Chondrocyte (in vitro differentiated cells): ENCODE measurements at regions not wholly inside any gene's neighbourhood (a gene's known extent, or its start where the extent isn't known, plus 50 kb on each side); places are given as distances from the start of the nearest gene placed in this dataset.

Source experiments
- DNase-seq: peaks from one replicate; pipeline ENCODE4 v3.0.0; 2021; ENCODE audit warnings: mixed read lengths, low spot score
- H3K27ac Mint-ChIP-seq: one replicate; pipeline ENCODE4 v1.8.0; 2021; ENCODE audit warnings: mild to moderate bottlenecking, moderate library complexity, mixed read lengths; ENCODE audit not compliant: unreplicated experiment
- H3K27me3 Mint-ChIP-seq: 2 replicates; pipeline ENCODE4 v1.8.0; 2021; ENCODE audit warnings: low read depth, mixed read lengths
- H3K36me3 Mint-ChIP-seq: 2 replicates; pipeline ENCODE4 v1.8.0; 2021; ENCODE audit warnings: low read depth, mixed read lengths
- H3K4me1 Mint-ChIP-seq: 2 replicates; pipeline ENCODE4 v1.8.0; 2021; ENCODE audit warnings: low read depth, mild to moderate bottlenecking, mixed read lengths
- H3K4me3 Mint-ChIP-seq: one replicate; pipeline ENCODE4 v1.8.0; 2021; ENCODE audit warnings: mild to moderate bottlenecking, moderate library complexity, mixed read lengths; ENCODE audit not compliant: unreplicated experiment
- H3K9me3 Mint-ChIP-seq: 2 replicates; pipeline ENCODE4 v1.8.0; 2021; ENCODE audit warnings: low read depth, mixed read lengths
- TF ChIP-seq, protein P1 (sequence below): fragments of 200-600 bp; sonication (generic); IDR thresholded peaks from 2 replicates; pipeline ENCODE4 v1.5.0; 2021; ENCODE audit warnings: antibody characterized with exemption, mild to moderate bottlenecking, moderate library complexity

DNA sequence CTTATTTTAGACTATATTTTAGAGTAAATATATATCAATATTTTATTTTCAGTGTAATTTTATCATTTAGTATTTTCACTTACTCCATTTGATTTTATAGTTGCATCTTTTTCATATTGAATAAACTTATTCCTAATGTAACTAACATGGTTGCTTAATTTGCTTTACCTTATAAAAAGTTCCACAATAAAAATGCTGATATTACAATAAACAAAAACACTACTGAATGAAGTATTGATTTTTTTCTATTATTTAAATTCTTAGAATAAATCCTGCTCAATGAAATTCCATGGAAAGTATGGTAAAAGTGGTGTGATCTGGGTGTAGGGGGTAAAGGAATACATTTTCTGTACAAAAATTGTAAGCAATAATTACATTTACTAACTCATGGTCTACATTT, 2074.9 kb upstream of the C9orf72 start:
- Mint-ChIP-seq H3K36me3 (no peaks in the 10 kb centered on the region), H3K27me3 (peaks cover 11% of the 10 kb centered on the region), H3K9me3 (no peaks in the 10 kb centered on the region), H3K4me3 (no peak overlapping the region), H3K4me1 (no peaks in the 10 kb centered on the region), H3K27ac (no peak overlapping the region)
- TF ChIP-seq, protein P1, sequence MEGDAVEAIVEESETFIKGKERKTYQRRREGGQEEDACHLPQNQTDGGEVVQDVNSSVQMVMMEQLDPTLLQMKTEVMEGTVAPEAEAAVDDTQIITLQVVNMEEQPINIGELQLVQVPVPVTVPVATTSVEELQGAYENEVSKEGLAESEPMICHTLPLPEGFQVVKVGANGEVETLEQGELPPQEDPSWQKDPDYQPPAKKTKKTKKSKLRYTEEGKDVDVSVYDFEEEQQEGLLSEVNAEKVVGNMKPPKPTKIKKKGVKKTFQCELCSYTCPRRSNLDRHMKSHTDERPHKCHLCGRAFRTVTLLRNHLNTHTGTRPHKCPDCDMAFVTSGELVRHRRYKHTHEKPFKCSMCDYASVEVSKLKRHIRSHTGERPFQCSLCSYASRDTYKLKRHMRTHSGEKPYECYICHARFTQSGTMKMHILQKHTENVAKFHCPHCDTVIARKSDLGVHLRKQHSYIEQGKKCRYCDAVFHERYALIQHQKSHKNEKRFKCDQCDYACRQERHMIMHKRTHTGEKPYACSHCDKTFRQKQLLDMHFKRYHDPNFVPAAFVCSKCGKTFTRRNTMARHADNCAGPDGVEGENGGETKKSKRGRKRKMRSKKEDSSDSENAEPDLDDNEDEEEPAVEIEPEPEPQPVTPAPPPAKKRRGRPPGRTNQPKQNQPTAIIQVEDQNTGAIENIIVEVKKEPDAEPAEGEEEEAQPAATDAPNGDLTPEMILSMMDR, result no peak
- DNase-seq, result no peak

DNA sequence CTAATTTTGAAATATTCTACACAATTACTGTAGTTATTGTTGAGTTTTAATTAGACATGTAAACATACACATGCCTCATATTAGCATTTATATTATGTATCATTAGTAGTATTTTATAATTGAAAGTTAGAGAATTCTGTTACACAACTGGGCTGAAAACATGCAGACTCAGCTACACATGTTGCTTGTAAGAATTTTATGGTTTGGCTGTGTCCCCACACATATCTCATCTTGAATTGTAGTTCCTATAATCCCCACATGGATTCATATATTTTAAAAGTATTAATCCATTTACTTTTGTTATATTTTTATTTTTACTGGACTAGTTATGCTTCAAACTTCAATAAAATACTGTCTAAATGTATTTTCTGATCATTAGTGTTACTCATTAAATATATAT, 2075.3 kb upstream of the C9orf72 start:
- no peak overlapping the region for H3K4me3 Mint-ChIP-seq
- H3K36me3 Mint-ChIP-seq, result no peaks in the 10 kb centered on the region
- no peaks in the 10 kb centered on the region for H3K9me3 Mint-ChIP-seq
- peaks cover 11% of the 10 kb centered on the region for H3K27me3 Mint-ChIP-seq
- no peaks in the 10 kb centered on the region for H3K4me1 Mint-ChIP-seq
- DNase-seq, result no peak
- TF ChIP-seq, protein P1, result no peak
- H3K27ac Mint-ChIP-seq, result no peak overlapping the region

DNA sequence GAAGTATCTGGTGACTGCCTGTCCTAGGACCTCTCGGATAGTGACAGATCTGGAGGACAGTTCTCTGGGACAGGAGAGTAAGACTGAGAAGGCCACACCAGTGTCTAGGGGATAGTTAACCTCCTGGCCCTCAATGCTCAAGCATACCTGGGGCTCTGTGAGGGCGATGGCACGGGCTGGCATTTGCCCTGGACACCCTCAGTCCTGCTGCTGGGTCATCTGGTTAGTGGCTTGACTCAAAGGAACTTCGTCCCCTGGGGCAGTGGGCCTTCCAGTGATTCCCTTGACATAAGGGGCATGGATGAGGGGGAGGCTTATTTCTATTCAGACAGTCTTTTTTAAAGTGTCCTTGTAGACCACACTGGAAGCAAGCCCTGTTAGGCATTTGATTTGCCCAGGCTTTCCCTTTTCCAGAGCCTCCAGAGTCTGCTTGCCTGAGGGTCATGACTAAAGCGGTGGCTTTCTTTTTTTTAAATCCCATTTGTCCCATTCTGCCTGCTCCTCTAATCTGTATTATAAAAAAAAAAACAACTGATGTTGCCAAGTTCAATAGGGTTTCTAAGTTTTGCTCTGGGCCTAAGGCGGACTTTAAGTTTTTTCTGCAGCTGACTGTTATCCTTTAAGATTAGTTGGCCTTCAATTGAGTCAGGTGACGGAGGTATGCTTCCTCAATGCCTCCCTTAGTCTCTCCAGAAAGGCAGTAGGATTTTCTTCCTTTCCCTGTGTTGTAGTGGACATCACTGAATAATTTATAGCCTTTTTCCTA, 2083.5 kb upstream of the C9orf72 start:
- Mint-ChIP-seq H3K27ac (no peak overlapping the region), H3K4me1 (no peaks in the 10 kb centered on the region), H3K36me3 (no peaks in the 10 kb centered on the region), H3K4me3 (no peak overlapping the region), H3K27me3 (peaks cover 5% of the 10 kb centered on the region), H3K9me3 (peaks cover 3% of the 10 kb centered on the region)
- DNase-seq, result no peak
- TF ChIP-seq, protein P1, result no peak

DNA sequence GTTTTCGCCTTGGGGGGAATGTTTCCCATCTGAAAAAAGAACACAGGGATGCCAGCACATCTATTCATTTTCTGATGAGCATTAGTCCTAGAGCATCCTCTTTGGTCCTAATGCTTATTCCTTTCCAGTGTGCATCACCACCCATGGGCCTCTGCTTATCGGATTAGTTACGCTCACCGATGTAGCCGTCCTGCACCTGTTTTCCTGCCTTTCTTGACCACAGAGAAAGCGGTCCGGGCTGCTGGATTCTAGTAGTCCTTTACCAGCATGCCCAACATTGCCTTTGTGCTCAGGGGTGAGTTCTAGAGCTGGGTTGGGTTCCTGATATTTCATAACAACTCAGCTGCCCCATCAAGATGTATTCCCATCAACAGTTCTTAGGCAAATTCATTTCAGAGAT, 2084.5 kb upstream of the C9orf72 start:
- Mint-ChIP-seq H3K27me3 (peaks cover 3% of the 10 kb centered on the region), H3K9me3 (peaks cover 3% of the 10 kb centered on the region), H3K4me1 (no peaks in the 10 kb centered on the region), H3K36me3 (no peaks in the 10 kb centered on the region), H3K27ac (no peak overlapping the region), H3K4me3 (no peak overlapping the region)
- TF ChIP-seq, protein P1, result no peak
- DNase-seq, result no peak

DNA sequence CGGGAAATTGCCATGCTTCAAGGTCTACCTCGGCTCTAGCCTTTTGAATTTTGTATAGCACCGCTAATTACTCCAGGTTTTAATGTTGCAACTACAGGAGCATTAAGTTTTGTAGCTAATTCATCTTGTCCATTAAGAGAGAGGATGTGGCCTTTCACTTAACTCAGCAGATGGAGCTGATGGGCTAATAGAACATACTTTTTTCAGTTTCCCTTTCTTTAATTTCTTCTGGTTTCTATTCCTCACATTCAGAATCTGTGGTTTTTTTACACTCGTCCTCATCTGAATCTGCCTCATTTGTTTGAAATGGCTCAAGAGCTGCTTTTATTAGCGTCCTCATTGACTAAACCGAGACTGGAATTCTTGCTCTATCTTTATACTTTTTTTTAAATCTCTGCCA, 2085.7 kb upstream of the C9orf72 start:
- DNase-seq, result no peak
- Mint-ChIP-seq H3K9me3 (peaks cover 3% of the 10 kb centered on the region), H3K36me3 (no peaks in the 10 kb centered on the region), H3K4me1 (no peaks in the 10 kb centered on the region), H3K27ac (no peak overlapping the region), H3K27me3 (peaks cover 6% of the 10 kb centered on the region), H3K4me3 (no peak overlapping the region)
- TF ChIP-seq, protein P1, result no peak
